IMR-90 (cell line): ENCODE measurements at regions not wholly inside any gene's neighbourhood (a gene's known extent, or its start where the extent isn't known, plus 50 kb on each side); places are given as distances from the start of the nearest gene placed in this dataset.

Source experiments
- ATAC-seq: fragments of 200-7000 bp; cut with Tn5 transposase; 2 replicates; pipeline ENCODE4 v1.9.1; 2020; ENCODE audit warnings: low read depth, mild to moderate bottlenecking, moderate library complexity
- BruUV-seq: library from RNA; stranded (reverse); fragments of 400-500 nt; replicated peaks from 2 replicates; lab custom pipeline; 2021; lab: Mats Ljungman, UMichigan
- CTCF ChIA-PET: fragments of 300-600 bp; formaldehyde crosslinking; extraction: SDS; loops from one replicate; lab custom pipeline; 2021; ENCODE audit warnings: antibody characterized with exemption; lab: Yijun Ruan, JAX
- POLR2A ChIA-PET: fragments of 300-600 bp; sonication (Branson Sonifier 250); formaldehyde crosslinking; loops from one replicate; lab custom pipeline; 2022; ENCODE audit warnings: antibody characterized with exemption; ENCODE audit not compliant: unreplicated experiment; lab: Charles Lee
- DNase-seq: peaks from one replicate; pipeline ENCODE4 v3.0.0; 2013
- H2AFZ ChIP-seq: replicated peaks from 2 replicates; pipeline ENCODE3; 2013; ENCODE audit warnings: low read length, mild to moderate bottlenecking; ENCODE audit not compliant: poor library complexity
- H2AK5ac ChIP-seq: 2 replicates; pipeline ENCODE4 v1.6.1; 2013; ENCODE audit warnings: low read depth, low read length, inconsistent platforms
- H2AK9ac ChIP-seq: replicated peaks from 2 replicates; pipeline ENCODE3; 2013; ENCODE audit warnings: mild to moderate bottlenecking, low read depth, low read length, moderate library complexity; ENCODE audit not compliant: poor library complexity
- H2BK120ac ChIP-seq: 2 replicates; pipeline ENCODE4 v1.6.1; 2013; ENCODE audit warnings: low read depth, low read length, inconsistent platforms
- H2BK15ac ChIP-seq: 3 replicates; pipeline ENCODE4 v1.6.1; 2013; ENCODE audit warnings: low read depth, low read length, inconsistent platforms
- H2BK20ac ChIP-seq: 2 replicates; pipeline ENCODE4 v1.6.1; 2013; ENCODE audit warnings: low read depth, mild to moderate bottlenecking, inconsistent platforms, low read length, moderate library complexity
- H2BK5ac ChIP-seq: 2 replicates; pipeline ENCODE4 v1.6.1; 2013; ENCODE audit warnings: mild to moderate bottlenecking, low read depth, low read length, inconsistent platforms; ENCODE audit not compliant: poor library complexity, severe bottlenecking
- H3K14ac ChIP-seq: replicated peaks from 2 replicates; pipeline ENCODE4 v1.6.1; 2013; ENCODE audit warnings: low read depth, low read length, inconsistent platforms
- H3K18ac ChIP-seq: 2 replicates; pipeline ENCODE4 v1.6.1; 2013; ENCODE audit warnings: low read depth, low read length, control low read depth
- H3K23ac ChIP-seq: 2 replicates; pipeline ENCODE4 v1.6.1; 2013; ENCODE audit warnings: low read depth, low read length, inconsistent platforms
- H3K27ac ChIP-seq: 2 replicates; pipeline ENCODE4 v1.5.1; 2013; ENCODE audit warnings: mild to moderate bottlenecking, control low read depth, low read length; ENCODE audit not compliant: insufficient read depth
- H3K27me3 ChIP-seq: 2 replicates; pipeline ENCODE4 v1.6.1; 2013; ENCODE audit warnings: low read length; ENCODE audit not compliant: control insufficient read depth, insufficient read depth
- H3K36me3 ChIP-seq: 2 replicates; pipeline ENCODE4 v1.6.1; 2013; ENCODE audit warnings: low read length, mixed read lengths; ENCODE audit not compliant: control insufficient read depth, insufficient read depth
- H3K4ac ChIP-seq: 2 replicates; pipeline ENCODE4 v1.6.1; 2013; ENCODE audit warnings: low read depth, low read length, inconsistent platforms
- H3K4me1 ChIP-seq: 2 replicates; pipeline ENCODE4 v1.6.1; 2013; ENCODE audit warnings: low read length, mixed read lengths; ENCODE audit not compliant: control insufficient read depth, insufficient read depth
- H3K4me2 ChIP-seq: 2 replicates; pipeline ENCODE4 v1.6.1; 2013; ENCODE audit warnings: low read depth, mild to moderate bottlenecking, control low read depth, low read length, moderate library complexity
- H3K4me3 ChIP-seq: 2 replicates; pipeline ENCODE4 v1.5.1; 2013; ENCODE audit warnings: low read depth, mild to moderate bottlenecking, control low read depth, low read length, moderate library complexity; ENCODE audit not compliant: insufficient read depth
- H3K56ac ChIP-seq: 2 replicates; pipeline ENCODE4 v1.6.1; 2013; ENCODE audit warnings: low read length, inconsistent platforms; ENCODE audit not compliant: insufficient read depth; ENCODE audit errors: extremely low read depth
- H3K79me1 ChIP-seq, 2 experiments: 2 replicates each; pipeline ENCODE4 v1.6.1; 2013; ENCODE audit warnings: low read length in 2 of 2, inconsistent platforms in 1 of 2, low read depth in 1 of 2
- H3K9ac ChIP-seq: 2 replicates; pipeline ENCODE4 v1.6.1; 2013; ENCODE audit warnings: low read depth, low read length, control low read depth
- H3K9me1 ChIP-seq: 2 replicates; pipeline ENCODE4 v1.6.1; 2013; ENCODE audit warnings: low read length, inconsistent platforms; ENCODE audit not compliant: insufficient read depth
- H3K9me3 ChIP-seq: 2 replicates; pipeline ENCODE4 v1.6.1; 2013; ENCODE audit warnings: low read length; ENCODE audit not compliant: control insufficient read depth, insufficient read depth
- H4K20me1 ChIP-seq: 2 replicates; pipeline ENCODE4 v1.6.1; 2013; ENCODE audit warnings: low read length, inconsistent platforms; ENCODE audit not compliant: insufficient read depth
- H4K5ac ChIP-seq: 2 replicates; pipeline ENCODE4 v1.6.1; 2013; ENCODE audit warnings: mild to moderate bottlenecking, low read depth, low read length, control low read depth
- H4K8ac ChIP-seq, 2 experiments: 2 replicates each; pipeline ENCODE4 v1.6.1; 2013; ENCODE audit warnings: low read depth in 2 of 2, low read length in 2 of 2, control low read depth in 1 of 2, inconsistent platforms in 1 of 2
- H4K91ac ChIP-seq: 2 replicates; pipeline ENCODE4 v1.6.1; 2013; ENCODE audit warnings: low read depth, low read length, inconsistent platforms; ENCODE audit not compliant: insufficient read depth
- CEBPB ChIP-seq: IDR thresholded peaks from 2 replicates; pipeline ENCODE4 v1.6.1; 2012; ENCODE audit warnings: low read depth, low read length, improper control_type of control experiment
- CHD1 ChIP-seq: IDR thresholded peaks from 2 replicates; pipeline ENCODE4 v1.6.1; 2012; ENCODE audit warnings: low read depth, low read length, improper control_type of control experiment
- MAZ ChIP-seq: IDR thresholded peaks from 2 replicates; pipeline ENCODE4 v1.6.1; 2012; ENCODE audit warnings: low read depth, mild to moderate bottlenecking, low read length, improper control_type of control experiment, moderate library complexity, borderline replicate concordance
- NFE2L2 ChIP-seq: fragments of 150-350 bp; IDR thresholded peaks from 2 replicates; pipeline ENCODE4 v1.6.1; 2016; ENCODE audit warnings: low read depth, mild to moderate bottlenecking, low read length
- POLR2A ChIP-seq: IDR thresholded peaks from 2 replicates; pipeline ENCODE4 v1.6.1; 2012; ENCODE audit warnings: mild to moderate bottlenecking, low read depth, low read length
- RAD21 ChIP-seq: IDR thresholded peaks from 2 replicates; pipeline ENCODE4 v1.6.1; 2012; ENCODE audit warnings: low read length, improper control_type of control experiment
- RCOR1 ChIP-seq: IDR thresholded peaks from 2 replicates; pipeline ENCODE4 v1.6.1; 2012; ENCODE audit warnings: mild to moderate bottlenecking, low read length, improper control_type of control experiment; ENCODE audit not compliant: insufficient replicate concordance
- SMC3 ChIP-seq: fragments of 150-350 bp; IDR thresholded peaks from 2 replicates; pipeline ENCODE4 v1.6.1; 2016; ENCODE audit warnings: low read depth, mild to moderate bottlenecking, antibody characterized with exemption, low read length, moderate library complexity
- WGBS, 2 experiments: methylation state at CpG; one replicate each; pipeline versions ENCODE4 v1.1.5 to v1.1.7; 2013; ENCODE audit warnings: missing lambda C conversion rate in 2 of 2; ENCODE audit not compliant: insufficient read length in 1 of 2; ENCODE audit errors: extremely low coverage in 2 of 2; 5-methylcytosine and 5-hydroxymethylcytosine counted together
- dilution Hi-C: fragments of 300-500 bp; cut with HindIII; formaldehyde crosslinking; loops from one replicate; pipeline ENCODE4 v1.14.3; 2018; ENCODE audit warnings: low sequenced_read_pairs; ENCODE audit not compliant: unreplicated experiment
- in situ Hi-C: fragments of 300-500 bp; cut with MboI; formaldehyde crosslinking; loops from 3 replicates; pipeline ENCODE4 v1.14.3; 2019; ENCODE audit warnings: low sequenced_read_pairs, inconsistent platforms, mixed read lengths
- intact Hi-C: fragments of 100-400 bp; cut with micrococcal nuclease; formaldehyde crosslinking; loops from 2 replicates; pipeline ENCODE4 v1.10.0; 2022
- TF ChIP-seq, protein P1 (sequence below): fragments of 150-350 bp; IDR thresholded peaks from 2 replicates; pipeline ENCODE4 v1.6.1; 2016; ENCODE audit warnings: low read depth, mild to moderate bottlenecking, low read length, moderate library complexity, borderline replicate concordance
- TF ChIP-seq, protein P2 (sequence below): fragments of 150-350 bp; IDR thresholded peaks from 2 replicates; pipeline ENCODE4 v1.6.1; 2017; ENCODE audit warnings: mild to moderate bottlenecking, antibody characterized with exemption, low read length, low read depth
- TF ChIP-seq, protein P3 (sequence below): conservative IDR thresholded peaks from 2 replicates; pipeline ENCODE4 v1.5.1; 2012; ENCODE audit warnings: mild to moderate bottlenecking, low read depth, low read length, improper control_type of control experiment

DNA sequence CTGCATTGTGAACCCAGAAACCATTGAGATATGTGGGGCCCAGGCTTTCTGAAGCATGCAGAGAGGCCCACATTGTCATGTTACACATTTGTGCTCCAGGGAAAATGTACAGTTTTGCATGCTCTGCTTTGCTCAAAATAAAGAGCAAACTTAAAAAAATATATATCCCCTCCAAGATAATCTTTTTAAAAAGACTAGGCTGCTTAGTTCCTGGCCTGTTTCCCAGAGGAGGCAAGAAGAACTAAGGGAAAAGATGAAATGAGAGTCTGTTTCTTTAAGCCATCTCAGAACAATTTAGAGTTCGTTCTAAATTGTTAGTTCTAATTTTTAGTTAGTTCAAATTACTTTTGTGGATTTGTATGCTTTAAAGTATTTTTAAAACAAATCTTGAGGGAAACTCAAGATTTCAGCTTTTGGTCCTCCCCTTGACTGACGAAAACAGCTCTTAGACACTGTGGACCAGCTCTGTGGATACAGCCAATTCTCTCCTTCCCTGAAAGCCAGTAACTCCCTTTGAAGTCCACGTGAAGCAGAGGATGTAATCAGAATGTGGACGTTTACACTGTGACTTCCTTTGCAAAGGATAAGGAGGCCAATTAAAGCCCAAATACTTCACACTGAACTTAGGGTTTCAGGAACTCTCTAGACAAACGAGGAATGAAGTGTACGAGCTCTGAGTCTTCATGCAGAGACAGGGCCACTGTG is 84.7 kb downstream of the CD164 start:
- POLR2A ChIA-PET = no interaction called here

More for the DNA sequence above, 84.7 kb downstream of the CD164 start:
- no peaks in the 10 kb centered on the region for H3K79me1 ChIP-seq
- ATAC-seq (no peak), DNase-seq (no peak)
- dilution Hi-C loops (no loop called here), in situ Hi-C loops (no loop called here), intact Hi-C loops (no loop called here)
- H3K9me1 ChIP-seq = no peaks in the 10 kb centered on the region
- H2BK15ac ChIP-seq = no peak overlapping the region
- H3K4me2 ChIP-seq = no peak overlapping the region
- no peak overlapping the region for H4K91ac ChIP-seq
- no peak overlapping the region for H3K27ac ChIP-seq
- no peak overlapping the region for H3K56ac ChIP-seq
- no peaks in the 10 kb centered on the region for H3K4me1 ChIP-seq
- no peak overlapping the region for H3K18ac ChIP-seq
- no peak overlapping the region for H3K4ac ChIP-seq
- H3K9me3 ChIP-seq = no peaks in the 10 kb centered on the region
- no peak overlapping the region for H2BK5ac ChIP-seq
- TF ChIP-seq CHD1 (no peak), MAZ (no peak), CEBPB (no peak), SMC3 (no peak), NFE2L2 (no peak), POLR2A (no peak), RCOR1 (no peak), RAD21 (no peak)
- TF ChIP-seq, protein P1, sequence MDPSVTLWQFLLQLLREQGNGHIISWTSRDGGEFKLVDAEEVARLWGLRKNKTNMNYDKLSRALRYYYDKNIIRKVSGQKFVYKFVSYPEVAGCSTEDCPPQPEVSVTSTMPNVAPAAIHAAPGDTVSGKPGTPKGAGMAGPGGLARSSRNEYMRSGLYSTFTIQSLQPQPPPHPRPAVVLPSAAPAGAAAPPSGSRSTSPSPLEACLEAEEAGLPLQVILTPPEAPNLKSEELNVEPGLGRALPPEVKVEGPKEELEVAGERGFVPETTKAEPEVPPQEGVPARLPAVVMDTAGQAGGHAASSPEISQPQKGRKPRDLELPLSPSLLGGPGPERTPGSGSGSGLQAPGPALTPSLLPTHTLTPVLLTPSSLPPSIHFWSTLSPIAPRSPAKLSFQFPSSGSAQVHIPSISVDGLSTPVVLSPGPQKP = no peak
- TF ChIP-seq, protein P2, sequence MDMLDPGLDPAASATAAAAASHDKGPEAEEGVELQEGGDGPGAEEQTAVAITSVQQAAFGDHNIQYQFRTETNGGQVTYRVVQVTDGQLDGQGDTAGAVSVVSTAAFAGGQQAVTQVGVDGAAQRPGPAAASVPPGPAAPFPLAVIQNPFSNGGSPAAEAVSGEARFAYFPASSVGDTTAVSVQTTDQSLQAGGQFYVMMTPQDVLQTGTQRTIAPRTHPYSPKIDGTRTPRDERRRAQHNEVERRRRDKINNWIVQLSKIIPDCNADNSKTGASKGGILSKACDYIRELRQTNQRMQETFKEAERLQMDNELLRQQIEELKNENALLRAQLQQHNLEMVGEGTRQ = no peak
- TF ChIP-seq, protein P3, sequence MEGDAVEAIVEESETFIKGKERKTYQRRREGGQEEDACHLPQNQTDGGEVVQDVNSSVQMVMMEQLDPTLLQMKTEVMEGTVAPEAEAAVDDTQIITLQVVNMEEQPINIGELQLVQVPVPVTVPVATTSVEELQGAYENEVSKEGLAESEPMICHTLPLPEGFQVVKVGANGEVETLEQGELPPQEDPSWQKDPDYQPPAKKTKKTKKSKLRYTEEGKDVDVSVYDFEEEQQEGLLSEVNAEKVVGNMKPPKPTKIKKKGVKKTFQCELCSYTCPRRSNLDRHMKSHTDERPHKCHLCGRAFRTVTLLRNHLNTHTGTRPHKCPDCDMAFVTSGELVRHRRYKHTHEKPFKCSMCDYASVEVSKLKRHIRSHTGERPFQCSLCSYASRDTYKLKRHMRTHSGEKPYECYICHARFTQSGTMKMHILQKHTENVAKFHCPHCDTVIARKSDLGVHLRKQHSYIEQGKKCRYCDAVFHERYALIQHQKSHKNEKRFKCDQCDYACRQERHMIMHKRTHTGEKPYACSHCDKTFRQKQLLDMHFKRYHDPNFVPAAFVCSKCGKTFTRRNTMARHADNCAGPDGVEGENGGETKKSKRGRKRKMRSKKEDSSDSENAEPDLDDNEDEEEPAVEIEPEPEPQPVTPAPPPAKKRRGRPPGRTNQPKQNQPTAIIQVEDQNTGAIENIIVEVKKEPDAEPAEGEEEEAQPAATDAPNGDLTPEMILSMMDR = no peak
- H2AFZ ChIP-seq = no peak overlapping the region
- H4K8ac ChIP-seq = no peak overlapping the region
- peak overlapping the region; percentile 63 for H3K14ac ChIP-seq
- no peak overlapping the region for H2AK9ac ChIP-seq
- H4K5ac ChIP-seq = no peak overlapping the region
- no TSS peak for BruUV-seq
- H3K4me3 ChIP-seq = no peak overlapping the region
- no peak overlapping the region for H2BK120ac ChIP-seq
- peaks cover 32% of the 10 kb centered on the region for H3K27me3 ChIP-seq
- H4K20me1 ChIP-seq = no peaks in the 10 kb centered on the region
- H2BK20ac ChIP-seq = no peak overlapping the region
- no peak overlapping the region; the same call in 1 of the 2 replicates for H3K23ac ChIP-seq
- H2AK5ac ChIP-seq = no peak overlapping the region
- no peak overlapping the region for H3K9ac ChIP-seq
- no CpG with 5 or more reads among the region's 6 CpGs for WGBS, 2 experiments
- H3K36me3 ChIP-seq = no peaks in the 10 kb centered on the region
- CTCF ChIA-PET = no interaction called here
